K562 (cell line): ENCODE measurements at regions not wholly inside any gene's neighbourhood (a gene's known extent, or its start where the extent isn't known, plus 50 kb on each side); places are given as distances from the start of the nearest gene placed in this dataset.

Experiments
- ELF1 ChIP-seq: fragments of 200-800 bp; sonication (Bioruptor generic); IDR thresholded peaks from 2 replicates; pipeline ENCODE4 v1.6.1; 2016; ENCODE audit warnings: missing genetic modification characterization, missing compliant biosample characterization
- TF ChIP-seq, protein P1 (sequence below): sonication (generic); formaldehyde crosslinking; IDR thresholded peaks from 2 replicates; pipeline ENCODE4 v1.8.0; 2023; ENCODE audit warnings: mild to moderate bottlenecking, missing genetic modification reagents
- TF ChIP-seq, protein P2 (sequence below): sonication (generic); formaldehyde crosslinking; IDR thresholded peaks from 2 replicates; pipeline ENCODE4 v1.8.1; 2022; ENCODE audit warnings: missing genetic modification reagents

DNA sequence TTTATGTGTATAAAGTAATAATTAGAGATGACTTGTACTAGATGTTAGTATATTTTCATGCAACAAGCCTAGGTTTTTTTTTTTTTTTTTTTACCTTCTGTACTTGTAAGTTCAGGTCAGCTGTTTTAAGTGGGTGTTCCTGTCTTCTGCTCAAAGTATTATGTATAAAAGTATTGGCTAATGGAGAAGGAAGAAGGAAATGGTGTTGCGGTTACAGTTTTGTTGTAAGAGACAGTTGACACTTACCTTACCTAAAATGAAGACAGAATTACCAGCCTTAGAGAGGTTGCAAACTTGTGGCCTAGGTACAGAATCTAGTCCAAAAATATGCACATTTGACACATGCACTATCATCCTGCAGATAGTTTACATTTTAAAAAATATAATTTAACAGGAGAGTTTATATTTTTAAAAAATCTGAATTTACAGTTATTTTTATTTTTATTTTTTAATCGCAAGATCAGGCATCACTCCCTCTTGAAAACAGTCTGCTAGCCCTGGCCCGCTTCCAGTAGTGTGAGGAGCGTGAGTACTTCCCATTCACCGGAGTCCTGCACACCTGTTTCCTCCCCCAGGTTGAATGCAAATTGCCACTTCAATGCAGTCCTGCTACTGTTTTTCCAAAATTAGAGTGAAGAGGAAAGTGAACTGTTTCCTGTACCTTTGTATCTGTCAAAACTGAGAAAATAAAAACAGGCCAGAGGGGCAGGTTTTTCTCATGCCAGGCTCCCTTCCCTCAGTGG is 224.3 kb upstream of the SOX2 start:
- TF ChIP-seq, protein P1, sequence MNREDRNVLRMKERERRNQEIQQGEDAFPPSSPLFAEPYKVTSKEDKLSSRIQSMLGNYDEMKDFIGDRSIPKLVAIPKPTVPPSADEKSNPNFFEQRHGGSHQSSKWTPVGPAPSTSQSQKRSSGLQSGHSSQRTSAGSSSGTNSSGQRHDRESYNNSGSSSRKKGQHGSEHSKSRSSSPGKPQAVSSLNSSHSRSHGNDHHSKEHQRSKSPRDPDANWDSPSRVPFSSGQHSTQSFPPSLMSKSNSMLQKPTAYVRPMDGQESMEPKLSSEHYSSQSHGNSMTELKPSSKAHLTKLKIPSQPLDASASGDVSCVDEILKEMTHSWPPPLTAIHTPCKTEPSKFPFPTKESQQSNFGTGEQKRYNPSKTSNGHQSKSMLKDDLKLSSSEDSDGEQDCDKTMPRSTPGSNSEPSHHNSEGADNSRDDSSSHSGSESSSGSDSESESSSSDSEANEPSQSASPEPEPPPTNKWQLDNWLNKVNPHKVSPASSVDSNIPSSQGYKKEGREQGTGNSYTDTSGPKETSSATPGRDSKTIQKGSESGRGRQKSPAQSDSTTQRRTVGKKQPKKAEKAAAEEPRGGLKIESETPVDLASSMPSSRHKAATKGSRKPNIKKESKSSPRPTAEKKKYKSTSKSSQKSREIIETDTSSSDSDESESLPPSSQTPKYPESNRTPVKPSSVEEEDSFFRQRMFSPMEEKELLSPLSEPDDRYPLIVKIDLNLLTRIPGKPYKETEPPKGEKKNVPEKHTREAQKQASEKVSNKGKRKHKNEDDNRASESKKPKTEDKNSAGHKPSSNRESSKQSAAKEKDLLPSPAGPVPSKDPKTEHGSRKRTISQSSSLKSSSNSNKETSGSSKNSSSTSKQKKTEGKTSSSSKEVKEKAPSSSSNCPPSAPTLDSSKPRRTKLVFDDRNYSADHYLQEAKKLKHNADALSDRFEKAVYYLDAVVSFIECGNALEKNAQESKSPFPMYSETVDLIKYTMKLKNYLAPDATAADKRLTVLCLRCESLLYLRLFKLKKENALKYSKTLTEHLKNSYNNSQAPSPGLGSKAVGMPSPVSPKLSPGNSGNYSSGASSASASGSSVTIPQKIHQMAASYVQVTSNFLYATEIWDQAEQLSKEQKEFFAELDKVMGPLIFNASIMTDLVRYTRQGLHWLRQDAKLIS (CRISPR knock-in tag), result no peak
- no peak for TF ChIP-seq ELF1 (tag)
- TF ChIP-seq, protein P2, sequence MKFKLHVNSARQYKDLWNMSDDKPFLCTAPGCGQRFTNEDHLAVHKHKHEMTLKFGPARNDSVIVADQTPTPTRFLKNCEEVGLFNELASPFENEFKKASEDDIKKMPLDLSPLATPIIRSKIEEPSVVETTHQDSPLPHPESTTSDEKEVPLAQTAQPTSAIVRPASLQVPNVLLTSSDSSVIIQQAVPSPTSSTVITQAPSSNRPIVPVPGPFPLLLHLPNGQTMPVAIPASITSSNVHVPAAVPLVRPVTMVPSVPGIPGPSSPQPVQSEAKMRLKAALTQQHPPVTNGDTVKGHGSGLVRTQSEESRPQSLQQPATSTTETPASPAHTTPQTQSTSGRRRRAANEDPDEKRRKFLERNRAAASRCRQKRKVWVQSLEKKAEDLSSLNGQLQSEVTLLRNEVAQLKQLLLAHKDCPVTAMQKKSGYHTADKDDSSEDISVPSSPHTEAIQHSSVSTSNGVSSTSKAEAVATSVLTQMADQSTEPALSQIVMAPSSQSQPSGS (CRISPR knock-in tag), result no peak
